CD4-positive, alpha-beta T cell treated with Interferon alpha-2 for 1 hour (primary cell): ENCODE measurements at regions not wholly inside any gene's neighbourhood (a gene's known extent, or its start where the extent isn't known, plus 50 kb on each side); places are given as distances from the start of the nearest gene placed in this dataset.

Source experiments
- DNase-seq, 2 donors: peaks; one replicate each; pipeline ENCODE4 v3.0.0-alpha.2; 2020 to 2022

- no peak for DNase-seq
Measured at GRCh38 chr6:91487696-91488392, 901.0 kb upstream of the MAP3K7 start.

- no peak for DNase-seq
Measured at GRCh38 chr6:91486200-91486599, 899.3 kb upstream of the MAP3K7 start.

- DNase-seq = no peak
Measured at GRCh38 chr6:91485047-91485446, 898.2 kb upstream of the MAP3K7 start.

- DNase-seq = no peak
Measured at GRCh38 chr6:91483415-91484105, 896.7 kb upstream of the MAP3K7 start.

- DNase-seq = no peak
Measured at GRCh38 chr6:91482498-91482897, 895.6 kb upstream of the MAP3K7 start.

- no peak for DNase-seq
Measured at GRCh38 chr6:91480402-91480801, 893.5 kb upstream of the MAP3K7 start.

- no peak for DNase-seq
Measured at GRCh38 chr6:91477688-91478087, 890.8 kb upstream of the MAP3K7 start.

- DNase-seq = no peak
Measured at GRCh38 chr6:91476000-91476399, 889.1 kb upstream of the MAP3K7 start.

- no peak for DNase-seq
Measured at GRCh38 chr6:91465393-91465792, 878.5 kb upstream of the MAP3K7 start.

GRCh38 chr6:91464718-91465117 lies 877.8 kb upstream of the MAP3K7 start:
- DNase-seq = no peak

GRCh38 chr6:91464201-91464600 lies 877.3 kb upstream of the MAP3K7 start:
- DNase-seq = no peak

- no peak for DNase-seq
Measured at GRCh38 chr6:91462241-91462640, 875.4 kb upstream of the MAP3K7 start.

- no peak for DNase-seq
Measured at GRCh38 chr6:91453224-91453878, 866.5 kb upstream of the MAP3K7 start.

- DNase-seq = no peak
Measured at GRCh38 chr6:91449539-91449938, 862.7 kb upstream of the MAP3K7 start.

GRCh38 chr6:91447530-91448254 lies 860.8 kb upstream of the MAP3K7 start:
- DNase-seq = no peak

- DNase-seq = no peak
Measured at GRCh38 chr6:91447081-91447480, 860.2 kb upstream of the MAP3K7 start.

GRCh38 chr6:91443405-91443804 lies 856.5 kb upstream of the MAP3K7 start:
- DNase-seq = no peak

GRCh38 chr6:91442342-91442741 lies 855.5 kb upstream of the MAP3K7 start:
- no peak for DNase-seq

- no peak for DNase-seq
Measured at GRCh38 chr6:91438570-91438969, 851.7 kb upstream of the MAP3K7 start.

- no peak for DNase-seq
Measured at GRCh38 chr6:91437315-91437729, 850.5 kb upstream of the MAP3K7 start.

- DNase-seq = no peak
Measured at GRCh38 chr6:91436448-91436847, 849.6 kb upstream of the MAP3K7 start.

- DNase-seq = no peak
Measured at GRCh38 chr6:91435630-91436029, 848.8 kb upstream of the MAP3K7 start.

- DNase-seq = no peak
Measured at GRCh38 chr6:91434576-91434975, 847.7 kb upstream of the MAP3K7 start.
